T-helper 17 cell (primary cell): ENCODE measurements at regions not wholly inside any gene's neighbourhood (a gene's known extent, or its start where the extent isn't known, plus 50 kb on each side); places are given as distances from the start of the nearest gene placed in this dataset.

Experiments used
- ATAC-seq: fragments of 150-1000 bp; cut with Tn5 transposase; 2 replicates; pipeline ENCODE4 v1.10.0; 2021; ENCODE audit warnings: mild to moderate bottlenecking, moderate library complexity
- DNase-seq, 3 donors: peaks; one replicate each; pipeline versions ENCODE4 v3.0.0 to v3.0.0-alpha.2; 2020 to 2021
- H3K9me3 ChIP-seq: one replicate; pipeline ENCODE4 v1.7.0; 2013; ENCODE audit warnings: low read length, mild to moderate bottlenecking; ENCODE audit not compliant: control insufficient read depth, poor library complexity, severe bottlenecking
- H3K27ac Mint-ChIP-seq: one replicate; pipeline ENCODE4 v1.8.0; 2022; ENCODE audit warnings: mild to moderate bottlenecking, moderate library complexity, mixed read lengths
- H3K27me3 Mint-ChIP-seq: one replicate; pipeline ENCODE4 v1.8.0; 2022; ENCODE audit warnings: mixed read lengths
- H3K36me3 Mint-ChIP-seq: one replicate; pipeline ENCODE4 v1.8.0; 2022; ENCODE audit warnings: low read depth, mixed read lengths
- H3K4me1 Mint-ChIP-seq: one replicate; pipeline ENCODE4 v1.8.0; 2022; ENCODE audit warnings: mild to moderate bottlenecking, mixed read lengths
- H3K4me3 Mint-ChIP-seq: one replicate; pipeline ENCODE4 v1.8.0; 2022; ENCODE audit warnings: mild to moderate bottlenecking, moderate library complexity, mixed read lengths

GRCh38 chr4:155434904-155435303 lies 58.1 kb upstream of the MAP9 start:
- Mint-ChIP-seq H3K4me1 (peaks cover 13% of the 10 kb centered on the region), H3K36me3 (no peaks in the 10 kb centered on the region), H3K4me3 (no peak overlapping the region), H3K27me3 (peaks cover 16% of the 10 kb centered on the region), H3K27ac (no peak overlapping the region)
- no peak for ATAC-seq
- H3K9me3 ChIP-seq, result no peaks in the 10 kb centered on the region
- DNase-seq, result no peak

- Mint-ChIP-seq H3K4me1 (peaks cover 13% of the 10 kb centered on the region), H3K4me3 (no peak overlapping the region), H3K27ac (no peak overlapping the region), H3K27me3 (peaks cover 18% of the 10 kb centered on the region), H3K36me3 (no peaks in the 10 kb centered on the region)
- DNase-seq (no peak), ATAC-seq (no peak)
- no peaks in the 10 kb centered on the region for H3K9me3 ChIP-seq
These were observed 57.6 kb upstream of the MAP9 start for GRCh38 chr4:155434366-155434765.

- H3K4me1 Mint-ChIP-seq, result peaks cover 13% of the 10 kb centered on the region
- H3K27ac Mint-ChIP-seq, result no peak overlapping the region
- peaks cover 21% of the 10 kb centered on the region for H3K27me3 Mint-ChIP-seq
- no peaks in the 10 kb centered on the region for H3K9me3 ChIP-seq
- no peak overlapping the region for H3K4me3 Mint-ChIP-seq
- H3K36me3 Mint-ChIP-seq, result no peaks in the 10 kb centered on the region
- DNase-seq, result no peak
- ATAC-seq, result no peak
These were observed 57.0 kb upstream of the MAP9 start for GRCh38 chr4:155433636-155434360.

- no peak for DNase-seq
- Mint-ChIP-seq H3K36me3 (no peaks in the 10 kb centered on the region), H3K27ac (peak overlapping the region; percentile 30), H3K27me3 (peaks cover 21% of the 10 kb centered on the region), H3K4me3 (no peak overlapping the region), H3K4me1 (peaks cover 13% of the 10 kb centered on the region)
- no peaks in the 10 kb centered on the region for H3K9me3 ChIP-seq
- no peak for ATAC-seq
These were observed 54.4 kb upstream of the MAP9 start for GRCh38 chr4:155430895-155431795.

GRCh38 chr4:155428128-155428527 lies 51.4 kb upstream of the MAP9 start:
- peaks cover 30% of the 10 kb centered on the region for H3K27me3 Mint-ChIP-seq
- H3K4me3 Mint-ChIP-seq, result no peak overlapping the region
- H3K36me3 Mint-ChIP-seq, result no peaks in the 10 kb centered on the region
- ATAC-seq, result no peak
- no peak for DNase-seq
- no peaks in the 10 kb centered on the region for H3K9me3 ChIP-seq
- no peak overlapping the region for H3K27ac Mint-ChIP-seq
- peaks cover 11% of the 10 kb centered on the region for H3K4me1 Mint-ChIP-seq

- peaks cover 34% of the 10 kb centered on the region for H3K27me3 Mint-ChIP-seq
These were observed 50.2 kb upstream of the MAP9 start for GRCh38 chr4:155426953-155427352.

More at GRCh38 chr4:155426953-155427352, 50.2 kb upstream of the MAP9 start:
- ATAC-seq, result no peak
- Mint-ChIP-seq H3K36me3 (no peaks in the 10 kb centered on the region), H3K4me1 (peaks cover 9% of the 10 kb centered on the region), H3K4me3 (no peak overlapping the region), H3K27ac (no peak overlapping the region)
- no peak for DNase-seq
- H3K9me3 ChIP-seq, result no peaks in the 10 kb centered on the region
